GM12891 (cell line): ENCODE measurements at regions not wholly inside any gene's neighbourhood (a gene's known extent, or its start where the extent isn't known, plus 50 kb on each side); places are given as distances from the start of the nearest gene placed in this dataset.

ENCODE experiments used
- PAX5 ChIP-seq: IDR thresholded peaks from 2 replicates; pipeline ENCODE4 v1.6.1; 2011; ENCODE audit warnings: low read length, moderate library complexity, mild to moderate bottlenecking; ENCODE audit not compliant: insufficient read depth, severe bottlenecking
- POLR2A ChIP-seq: IDR thresholded peaks from 2 replicates; pipeline ENCODE4 v1.6.1; 2011; ENCODE audit warnings: low read depth, low read length, control low read depth
- POLR2AphosphoS5 ChIP-seq: IDR thresholded peaks from 2 replicates; pipeline ENCODE4 v1.6.1; 2011; ENCODE audit warnings: low read depth, low read length, control low read depth
- POU2F2 ChIP-seq: IDR thresholded peaks from 2 replicates; pipeline ENCODE4 v1.6.1; 2011; ENCODE audit warnings: low read depth, mild to moderate bottlenecking, control low read depth, low read length, moderate library complexity
- SPI1 ChIP-seq: IDR thresholded peaks from 2 replicates; pipeline ENCODE4 v1.6.1; 2011; ENCODE audit warnings: low read depth, low read length, control low read depth
- TAF1 ChIP-seq: IDR thresholded peaks from 2 replicates; pipeline ENCODE4 v1.6.1; 2011; ENCODE audit warnings: low read depth, low read length, control low read depth

DNA sequence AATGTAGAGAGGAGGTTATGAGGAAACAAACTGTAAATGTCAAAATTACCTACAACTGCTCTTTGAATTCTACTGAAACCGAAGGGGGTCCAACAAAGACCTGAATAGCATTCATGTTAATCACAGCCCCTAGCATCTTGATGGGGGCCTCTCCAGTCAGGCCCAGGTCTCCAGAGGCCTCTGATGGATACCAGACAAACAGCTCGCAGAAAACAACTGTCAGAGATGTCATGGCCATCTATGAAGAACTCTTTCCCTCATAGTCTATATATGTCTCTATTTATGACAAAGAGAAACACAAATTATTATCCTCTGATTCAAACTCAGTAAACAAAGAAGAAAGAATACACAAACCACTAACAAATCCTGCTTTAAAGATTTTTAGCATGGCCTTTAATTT, 432.6 kb downstream of the CAAP1 start:
- TF ChIP-seq POLR2A = no peak
- no peak for TF ChIP-seq TAF1
- TF ChIP-seq PAX5 = no peak
- no peak for TF ChIP-seq POLR2AphosphoS5
- no peak for TF ChIP-seq SPI1
- TF ChIP-seq POU2F2 = no peak
